ENCODE measurements at regions not wholly inside any gene's neighbourhood (a gene's known extent, or its start where the extent isn't known, plus 50 kb on each side); places are given as distances from the start of the nearest gene placed in this dataset.
"Not testable (repeated sequence)": the region's sequence is repeated elsewhere in the genome, so short reads cannot be mapped to it uniquely, and the experiment has no call there.

GRCh38 chr1:236343246-236343870, 50.7 kb upstream of the EDARADD start:
- DNase-seq (ENCODE audit: low spot score), result no peak

DNA sequence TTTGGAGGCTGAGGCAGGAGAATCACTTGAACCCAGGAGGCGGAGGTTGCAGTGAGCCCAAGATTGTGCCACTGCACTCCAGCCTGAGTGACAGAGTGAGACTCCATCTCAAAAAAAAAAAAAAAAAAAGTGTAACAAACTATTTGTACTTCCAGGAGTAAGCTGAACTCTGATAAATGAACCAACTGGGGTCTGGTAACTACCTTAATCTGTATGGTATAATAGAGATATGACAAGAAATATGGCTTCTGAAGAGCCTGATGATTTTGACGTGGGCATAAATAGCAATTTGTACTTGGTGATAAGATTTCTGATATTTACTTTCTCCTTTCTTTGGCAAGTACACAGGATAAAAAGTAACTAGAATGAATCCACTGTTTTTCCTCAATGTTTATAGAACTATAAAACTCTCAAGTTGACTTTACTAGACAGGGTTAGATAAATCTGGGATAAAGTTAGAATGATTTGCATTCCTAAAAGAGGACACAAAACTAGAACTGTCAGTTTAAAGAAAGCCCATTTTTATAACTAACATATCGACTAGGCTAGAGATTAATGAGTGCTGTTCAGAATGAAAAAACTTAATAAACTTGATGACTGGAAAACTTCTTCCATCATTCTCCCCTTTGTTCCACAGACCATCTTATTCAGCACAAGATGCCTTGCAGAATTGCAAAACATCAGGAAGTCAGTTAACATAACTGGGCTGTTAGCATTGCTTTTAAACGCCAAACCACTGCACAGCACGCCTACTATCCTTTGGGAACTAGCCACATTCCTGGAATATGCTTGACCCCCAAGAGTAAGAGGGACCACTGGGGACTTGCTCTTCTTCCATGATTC, 51.5 kb upstream of the EDARADD start:
- no peak for DNase-seq (ENCODE audit: low spot score)

DNA sequence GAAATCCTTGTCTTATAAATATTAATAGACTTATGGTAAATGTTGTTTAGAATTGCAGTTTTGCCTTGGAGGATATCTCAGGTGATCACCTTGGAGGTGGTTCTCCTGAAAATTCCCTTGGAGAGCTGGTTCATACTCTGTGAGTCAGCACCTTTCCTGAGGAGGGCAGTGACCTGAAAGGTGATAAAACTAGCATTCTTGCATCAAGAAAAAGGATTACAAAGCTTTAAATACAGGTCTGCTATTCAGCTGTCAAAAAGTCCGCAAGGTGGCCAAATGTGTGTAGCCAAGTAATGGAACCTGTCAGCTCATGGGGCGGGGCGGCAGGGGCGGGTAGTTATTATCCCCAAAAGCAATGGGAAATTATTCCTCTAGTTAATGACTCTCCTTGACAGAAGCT, 52.8 kb upstream of the EDARADD start:
- DNase-seq (ENCODE audit: low spot score), result no peak

DNA sequence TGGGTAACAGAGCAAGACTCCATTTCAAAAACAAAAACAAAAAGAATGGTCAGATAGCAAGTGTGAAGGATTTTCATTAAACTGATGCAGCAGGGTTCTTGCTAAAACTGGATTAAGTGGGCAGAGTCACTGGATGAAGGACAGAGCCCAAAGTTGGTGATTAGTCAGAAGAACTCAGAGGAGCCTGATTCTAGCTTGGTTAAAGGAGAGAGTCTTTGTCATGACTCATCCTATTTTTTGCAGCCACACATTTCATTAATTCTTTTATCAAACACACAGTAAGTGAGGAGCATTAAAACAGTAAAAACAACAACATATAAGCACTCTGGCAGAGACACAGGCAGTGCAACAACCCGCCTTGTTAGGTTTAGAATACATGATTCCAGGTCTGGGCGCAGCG, 56.0 kb upstream of the EDARADD start:
- DNase-seq (ENCODE audit: low spot score), result peak; percentile 20

DNA sequence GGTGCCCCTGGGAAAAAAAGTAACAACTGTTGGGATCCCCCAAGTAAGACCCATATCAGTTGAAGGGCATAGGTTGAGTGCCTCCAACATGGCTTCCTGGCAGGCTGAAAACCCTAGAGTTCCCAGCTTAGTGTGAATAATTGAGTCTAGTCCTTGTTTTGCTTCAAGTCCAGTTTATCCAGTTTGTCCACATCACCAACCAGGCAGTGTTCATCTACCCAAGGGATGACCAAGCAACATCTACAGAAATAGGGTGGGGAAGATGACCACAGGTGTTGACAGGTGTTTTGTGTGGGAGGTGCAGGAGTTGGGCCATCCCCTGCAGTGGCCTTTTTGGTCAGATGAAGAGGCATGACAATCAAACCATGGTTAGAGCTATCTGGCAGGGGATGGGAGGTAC, 54.3 kb upstream of the ERO1B start:
- no peak for DNase-seq (ENCODE audit: low spot score)

DNA sequence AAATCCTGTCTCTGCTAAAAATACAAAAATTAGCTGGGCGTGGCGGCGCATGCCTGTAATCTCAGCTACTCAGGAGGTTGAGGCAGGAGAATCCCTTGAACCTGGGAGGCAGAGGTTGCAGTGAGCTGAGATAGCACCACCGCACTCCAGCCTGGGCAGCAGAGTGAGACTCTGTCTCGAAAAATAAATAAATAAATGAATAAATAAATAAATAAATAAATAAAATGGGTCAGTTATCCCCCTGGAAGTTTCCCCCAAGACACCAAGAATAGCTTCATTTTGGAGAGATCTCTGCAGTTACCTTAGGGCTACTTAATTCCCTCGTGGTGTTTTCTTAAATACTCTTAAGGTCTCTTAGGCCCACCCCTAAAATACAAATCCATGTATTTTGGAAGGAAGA, 53.9 kb upstream of the ERO1B start:
- DNase-seq (ENCODE audit: low spot score), result not testable (repeated sequence)

DNA sequence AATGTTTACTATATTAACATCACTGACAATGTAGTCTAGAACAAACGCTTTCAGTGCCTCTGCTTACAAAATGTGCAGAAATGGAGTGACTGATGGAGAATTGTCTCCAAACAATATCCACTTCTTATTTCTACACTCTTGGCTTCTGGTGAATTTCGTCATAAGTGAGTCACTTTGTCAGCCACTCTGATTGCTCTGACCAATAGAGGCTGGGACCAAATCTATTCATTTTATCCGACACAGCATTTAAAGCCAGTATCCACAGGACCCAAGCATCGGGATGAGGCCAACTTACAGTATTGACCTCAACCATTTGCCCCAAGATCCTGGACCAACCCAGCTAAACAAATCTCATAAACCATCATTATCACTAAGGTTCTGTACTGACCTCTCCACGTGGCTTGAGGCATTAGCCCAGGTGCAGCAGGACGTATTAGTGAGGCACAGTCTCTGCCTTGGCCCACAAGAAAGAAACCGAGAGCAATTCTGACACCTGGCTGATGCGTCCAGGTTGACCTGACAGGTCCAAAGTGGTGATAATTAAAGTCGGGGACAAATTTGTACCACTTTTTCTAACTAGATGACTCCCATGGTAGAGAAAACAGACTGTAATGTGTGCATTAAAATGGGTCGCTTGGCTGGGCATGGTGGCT, 53.3 kb upstream of the ERO1B start:
- DNase-seq (ENCODE audit: low spot score), result no peak

DNA sequence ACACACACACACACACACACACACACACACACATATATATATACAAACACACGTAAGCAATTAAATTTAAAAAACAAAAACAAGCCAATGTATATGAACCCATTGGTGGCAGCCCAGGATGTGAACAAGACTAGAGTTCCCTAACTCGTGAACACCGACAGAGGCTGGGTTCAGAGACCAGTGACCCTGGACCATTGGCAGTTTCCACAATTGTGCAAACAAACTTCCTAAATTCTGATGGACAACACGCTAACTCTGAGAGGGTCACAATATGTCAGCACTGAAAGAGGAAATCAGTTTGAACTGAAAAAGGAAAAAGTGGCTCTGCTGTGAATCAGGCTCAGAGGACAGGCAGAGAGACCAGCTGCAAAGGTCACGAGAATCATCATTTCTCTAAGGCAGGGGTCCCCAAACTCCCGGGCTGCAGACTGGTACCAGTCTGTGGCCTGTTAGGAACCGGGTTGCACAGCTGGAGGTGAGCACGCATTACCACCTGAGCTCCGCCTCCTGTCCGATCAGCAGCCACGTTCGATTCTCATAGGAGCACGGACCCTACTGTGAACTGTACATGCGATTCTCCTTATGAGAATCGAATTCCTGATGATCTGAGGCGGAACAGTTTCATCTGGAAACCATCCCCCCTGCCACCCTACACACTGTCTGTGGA, 50.5 kb upstream of the ERO1B start:
- no peak for DNase-seq (ENCODE audit: low spot score)
